GM19043 (cell line): ENCODE measurements at regions not wholly inside any gene's neighbourhood (a gene's known extent, or its start where the extent isn't known, plus 50 kb on each side); places are given as distances from the start of the nearest gene placed in this dataset.
"Not testable (repeated sequence)": the region's sequence is repeated elsewhere in the genome, so short reads cannot be mapped to it uniquely, and the experiment has no call there.

Experiments
- ATAC-seq: cut with Tn5 transposase; IDR thresholded peaks from one replicate; pipeline ENCODE4 v1.9.1; 2021; ENCODE audit warnings: low read depth; ENCODE audit not compliant: unreplicated experiment

DNA sequence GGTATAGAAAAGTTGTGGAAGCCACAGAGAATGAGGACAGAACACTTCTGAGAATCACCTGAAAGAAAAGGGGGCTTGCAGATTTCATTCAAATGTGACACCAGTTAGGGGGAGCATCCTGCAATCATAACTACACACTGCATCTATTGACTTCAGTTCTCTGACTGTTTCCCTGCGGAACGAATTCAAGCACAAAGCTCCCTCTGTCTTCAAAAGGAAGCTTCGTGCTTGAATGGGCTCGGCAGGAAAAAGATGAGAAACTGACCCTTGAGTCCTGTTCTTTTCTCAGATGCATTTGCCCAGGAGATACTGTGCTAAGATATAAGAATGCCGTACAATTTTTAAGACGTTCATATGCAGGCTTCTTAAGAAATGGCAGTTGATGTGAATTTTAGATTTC, 2000.4 kb upstream of the RAG2 start:
- ATAC-seq, result no peak

DNA sequence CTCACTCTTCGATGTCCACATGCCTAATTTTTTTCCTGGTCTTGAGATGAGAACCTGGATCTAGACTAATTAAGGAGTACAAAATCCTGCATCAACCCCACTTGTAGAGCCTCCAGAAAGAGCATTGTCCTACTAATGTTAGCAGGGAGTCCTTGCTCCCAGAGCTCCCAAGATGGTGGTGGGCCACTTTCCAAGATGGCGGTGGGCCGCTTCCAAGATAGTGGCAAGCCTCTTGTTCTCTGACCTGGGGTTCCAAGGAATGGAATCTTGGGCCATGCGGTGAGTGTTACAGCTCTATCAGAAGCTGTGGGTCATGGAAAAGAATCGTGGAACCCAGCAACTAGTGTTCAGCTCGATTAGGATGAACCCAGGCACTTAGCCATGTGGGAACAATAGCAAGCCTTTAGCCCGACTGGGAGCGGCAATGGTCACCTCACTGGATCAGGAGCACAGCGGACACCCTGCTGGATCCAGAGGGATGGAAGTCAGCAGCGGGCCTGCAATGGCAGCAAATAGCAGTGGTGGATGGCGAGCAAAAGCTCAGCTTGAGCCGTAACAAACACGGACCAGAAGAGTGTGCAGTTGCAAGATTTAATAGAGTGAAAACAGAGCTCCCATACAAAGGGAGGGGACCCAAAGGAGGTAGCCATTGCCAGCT, 1997.5 kb upstream of the RAG2 start:
- ATAC-seq, result not testable (repeated sequence)

DNA sequence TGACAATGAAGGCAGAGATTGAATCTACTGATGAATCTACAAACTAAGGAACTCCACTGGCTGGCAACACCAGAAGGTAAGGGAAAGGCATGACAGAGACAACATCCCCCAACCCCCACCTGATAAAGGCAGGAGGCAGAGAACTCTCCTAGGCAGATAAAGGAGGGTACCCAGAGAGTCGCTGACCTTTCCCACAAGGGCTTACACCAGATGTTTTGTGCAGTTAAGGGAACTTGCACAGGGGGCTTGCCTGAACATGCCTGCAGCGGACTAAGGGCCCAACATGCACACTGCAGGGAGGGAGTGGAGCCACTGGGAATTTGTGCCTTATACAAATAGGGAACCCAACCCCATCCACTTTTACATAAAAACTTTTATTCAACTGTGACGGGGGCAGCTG, 1996.9 kb upstream of the RAG2 start:
- no peak for ATAC-seq

DNA sequence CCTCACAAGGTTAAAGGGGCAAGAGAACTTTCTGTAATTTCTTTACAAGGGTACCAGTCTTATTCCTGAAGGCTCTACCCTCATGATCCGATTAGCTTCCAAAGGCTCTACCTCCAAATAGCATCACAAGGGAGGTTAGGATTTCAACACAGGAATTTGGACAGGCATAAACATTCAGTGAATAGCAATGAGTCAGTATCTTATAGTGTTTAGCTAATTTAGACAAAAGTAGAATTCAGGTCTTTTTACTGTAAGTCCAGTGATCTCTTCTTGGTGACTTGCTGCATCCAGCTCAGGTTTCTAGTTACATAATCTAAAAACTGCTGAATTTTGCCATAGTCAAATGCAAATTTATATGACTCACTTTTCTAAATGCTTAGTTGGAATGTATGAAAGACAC, 1995.6 kb upstream of the RAG2 start:
- ATAC-seq, result no peak

DNA sequence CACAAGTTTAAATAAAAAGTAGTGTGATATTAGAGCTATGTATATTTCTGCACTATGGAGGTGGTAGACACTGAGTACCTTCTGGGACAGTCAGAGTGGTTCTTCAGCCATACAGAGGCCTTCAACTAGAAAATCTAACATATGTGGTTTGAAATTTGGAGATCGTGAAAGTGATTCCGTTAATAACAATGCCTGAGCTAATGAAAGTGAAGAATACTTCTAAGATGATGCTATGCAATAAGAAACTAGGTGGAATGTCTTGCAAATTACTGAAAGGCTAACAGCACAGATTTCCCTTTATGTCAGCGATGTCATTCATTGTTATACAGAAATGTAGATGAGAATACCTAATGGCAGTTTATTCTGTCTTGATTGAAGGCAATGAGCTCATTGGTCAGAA, 1984.7 kb upstream of the RAG2 start:
- no peak for ATAC-seq

DNA sequence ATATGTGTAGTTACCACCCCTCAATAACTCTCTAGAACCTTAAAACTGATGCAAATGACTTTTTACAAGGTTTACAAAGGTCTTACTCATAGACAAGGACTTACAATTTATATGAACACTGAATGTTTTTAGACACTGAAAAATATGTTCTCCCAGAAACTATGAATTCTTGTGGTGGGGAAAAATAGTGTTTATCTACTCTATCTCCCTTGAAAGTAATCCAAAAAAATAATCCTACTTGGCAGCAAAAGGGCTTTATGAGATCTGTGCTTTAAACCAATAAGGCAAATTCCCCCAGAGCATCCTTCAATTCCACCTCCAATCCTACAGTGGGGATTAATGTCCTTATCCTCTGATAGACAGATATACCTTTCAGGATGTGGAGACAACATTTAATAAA, 1984.1 kb upstream of the RAG2 start:
- ATAC-seq, result no peak

DNA sequence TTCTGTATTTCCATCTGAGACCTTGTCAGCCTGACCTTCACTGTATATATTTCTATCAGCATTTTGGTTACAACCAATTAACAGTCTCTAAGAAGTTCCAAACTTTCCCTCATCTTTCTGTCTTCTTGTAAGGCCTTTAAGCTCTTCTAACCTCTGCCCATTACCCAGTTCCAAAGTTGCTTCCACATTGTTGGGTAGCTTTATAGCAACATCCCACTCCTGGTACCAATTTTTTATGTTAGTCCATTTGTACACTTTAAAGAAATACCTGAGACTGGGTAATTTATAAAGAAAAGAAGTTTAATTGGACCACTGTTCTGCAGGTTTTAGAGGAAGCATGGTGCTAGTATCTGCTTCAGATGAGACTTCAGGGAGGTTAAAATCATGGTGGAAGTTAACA, 1979.7 kb upstream of the RAG2 start:
- no peak for ATAC-seq

DNA sequence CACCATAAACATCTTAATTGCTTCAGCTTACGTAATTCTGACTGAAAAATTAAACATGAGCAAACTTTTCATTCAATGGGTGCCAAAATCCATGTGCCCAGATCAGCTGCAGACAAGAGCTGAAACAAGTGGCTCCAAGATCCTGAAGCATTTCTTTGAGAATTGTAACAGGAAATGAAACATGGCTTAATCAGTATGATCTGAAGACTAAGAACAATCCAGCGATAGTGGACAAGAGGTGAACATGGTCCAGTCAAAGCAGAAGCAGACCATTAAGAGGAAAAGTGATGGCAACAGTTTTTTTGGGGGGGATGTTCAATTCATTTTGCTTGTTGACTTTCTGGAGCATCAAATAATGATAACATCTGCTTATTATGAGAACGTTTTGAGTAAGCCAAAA, 1964.5 kb upstream of the RAG2 start:
- no peak for ATAC-seq

DNA sequence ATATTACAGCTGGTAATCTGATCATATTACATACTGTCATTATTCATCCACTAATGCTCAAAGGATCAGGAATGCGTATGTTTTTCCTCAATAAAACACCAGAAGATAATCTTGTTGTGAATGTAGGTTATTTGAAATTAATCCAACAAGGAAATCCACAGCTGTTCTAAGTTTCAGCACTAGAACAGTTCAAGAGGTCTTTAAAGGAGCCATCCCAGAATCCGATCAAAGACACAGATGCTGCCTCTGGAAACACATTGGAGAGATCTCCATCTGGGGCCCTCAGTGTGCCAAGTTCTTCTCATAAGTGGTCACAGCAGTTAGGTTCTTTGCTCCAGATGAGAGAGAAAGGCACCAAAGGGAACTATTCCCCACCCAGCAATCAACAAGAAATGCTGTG, 1955.1 kb upstream of the RAG2 start:
- no peak for ATAC-seq

DNA sequence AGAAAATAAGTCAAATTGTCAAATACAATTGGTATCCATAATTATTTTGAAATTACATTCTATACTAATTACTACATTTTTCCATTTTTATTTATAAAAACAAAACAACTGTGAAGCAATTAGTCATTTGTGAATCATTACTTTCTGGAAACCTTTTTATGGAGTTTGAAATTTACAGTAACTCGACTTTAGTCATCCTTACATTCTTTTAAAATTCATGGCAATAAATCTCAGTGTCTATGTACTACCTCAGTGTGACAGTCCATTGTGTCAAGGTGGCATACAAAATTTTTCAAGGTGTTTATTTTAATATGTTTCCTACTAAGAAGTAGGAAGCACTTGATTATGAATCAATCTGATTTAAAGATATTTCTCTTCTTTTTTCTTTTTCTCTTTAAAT, 1949.4 kb upstream of the RAG2 start:
- no peak for ATAC-seq

DNA sequence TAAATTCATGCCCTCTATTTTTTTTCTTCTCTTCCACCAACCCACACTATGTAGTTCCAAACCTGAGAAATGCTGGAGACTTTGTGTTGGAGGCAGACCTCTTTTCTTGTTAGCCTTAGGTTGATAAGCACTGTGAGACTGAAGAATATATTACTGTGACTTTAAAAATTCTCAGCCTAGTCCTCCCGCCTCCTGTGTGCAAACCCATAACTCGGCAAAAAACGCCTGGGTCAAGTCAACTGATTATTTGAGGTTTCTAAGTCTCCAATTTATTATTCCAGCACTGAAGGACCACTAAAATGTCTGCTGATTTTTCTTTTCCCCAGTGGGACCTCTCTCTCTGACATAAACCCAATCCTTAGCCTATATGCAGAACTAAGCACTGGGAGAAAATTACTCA, 1946.0 kb upstream of the RAG2 start:
- ATAC-seq, result no peak

DNA sequence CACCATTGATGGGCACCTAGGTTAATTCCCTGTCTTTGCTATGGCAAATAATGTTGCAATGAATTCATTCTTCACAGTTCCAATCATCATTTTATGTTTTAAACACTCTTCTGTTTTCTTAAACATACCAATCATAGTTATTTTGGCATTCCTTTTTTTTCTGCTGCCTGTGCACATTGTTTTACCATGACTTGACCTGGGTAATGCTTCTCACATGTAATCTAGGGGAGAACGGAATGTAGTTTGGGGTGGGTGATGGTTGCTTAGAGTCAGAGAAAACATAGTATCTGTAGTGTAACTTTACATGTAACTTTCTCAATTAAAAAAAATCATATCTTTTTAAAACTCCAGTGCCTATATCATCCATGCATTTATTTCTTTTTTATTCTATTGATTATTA, 1945.3 kb upstream of the RAG2 start:
- ATAC-seq, result no peak

DNA sequence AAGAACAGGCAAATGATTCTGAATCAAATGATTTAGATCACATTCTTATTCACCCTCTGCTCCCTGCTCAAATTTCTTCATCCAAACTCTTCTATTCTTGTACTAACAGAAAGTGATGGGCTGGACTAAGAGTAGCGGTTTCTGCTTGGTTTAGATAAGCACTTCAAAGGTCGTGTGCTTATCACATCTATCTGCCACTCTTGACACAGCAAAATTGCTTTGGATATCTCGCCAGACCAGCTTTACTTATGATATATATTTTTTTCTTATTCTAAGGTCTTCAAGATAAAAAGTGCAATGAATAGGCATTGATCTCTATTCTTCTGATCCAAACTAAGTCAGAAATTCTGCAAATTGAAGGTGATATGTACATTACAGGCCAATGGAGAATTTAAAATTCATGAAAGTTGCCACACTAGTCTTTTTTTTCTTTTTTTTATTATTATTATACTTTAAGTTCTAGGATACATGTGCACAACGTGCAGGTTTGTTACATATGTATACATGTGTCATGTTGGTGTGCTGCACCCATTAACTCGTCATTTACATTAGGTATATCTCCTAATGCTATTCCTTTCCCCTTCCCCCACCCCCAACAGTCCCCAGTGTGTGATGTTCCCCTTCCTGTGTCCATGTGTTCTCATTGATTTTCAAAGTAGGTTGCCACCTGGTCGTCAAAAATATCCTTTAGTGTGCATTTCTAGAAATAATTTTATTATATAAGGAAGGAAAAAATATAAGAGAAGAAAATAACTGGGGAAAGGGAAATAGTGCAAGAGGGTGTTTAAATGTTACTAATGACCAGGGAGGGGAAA, 1941.0 kb upstream of the RAG2 start:
- no peak for ATAC-seq

DNA sequence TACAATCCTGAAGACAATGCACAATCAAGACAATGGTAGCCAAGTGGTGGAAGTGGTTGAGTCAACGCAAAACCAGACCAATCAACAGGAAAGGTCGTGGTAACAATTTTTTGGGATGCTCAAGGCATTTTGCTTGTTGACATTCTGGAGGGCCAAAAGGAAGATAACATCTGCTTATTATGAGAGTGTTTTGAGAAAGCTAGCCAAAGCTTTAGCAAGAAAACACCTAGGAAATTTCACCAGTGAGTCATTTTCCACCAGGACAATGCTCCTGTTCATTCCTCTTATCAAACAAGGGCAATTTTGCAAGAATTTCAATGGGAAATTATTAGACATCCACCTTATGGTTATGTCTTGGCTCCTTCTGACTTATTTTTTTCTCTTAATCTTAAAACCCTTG, 1932.2 kb upstream of the RAG2 start:
- ATAC-seq, result no peak

DNA sequence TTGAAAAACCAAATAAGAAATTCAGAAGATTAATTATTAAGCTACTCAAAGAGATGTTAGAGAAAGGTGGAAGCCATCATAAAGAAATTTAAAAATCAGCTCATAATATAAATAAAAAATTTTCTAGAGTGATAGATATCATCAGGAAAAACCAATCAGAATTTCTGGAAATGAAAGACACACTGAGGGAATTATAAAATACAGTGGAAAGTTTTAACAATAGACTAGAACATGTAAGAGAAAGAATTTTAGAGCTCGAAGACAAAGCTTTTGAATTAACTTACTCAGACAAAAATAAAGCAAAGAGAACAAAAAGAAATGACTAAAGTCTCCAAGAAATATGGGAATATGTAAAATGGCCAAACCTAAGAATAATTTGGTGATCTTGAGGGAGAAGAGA, 1926.9 kb upstream of the RAG2 start:
- no peak for ATAC-seq

DNA sequence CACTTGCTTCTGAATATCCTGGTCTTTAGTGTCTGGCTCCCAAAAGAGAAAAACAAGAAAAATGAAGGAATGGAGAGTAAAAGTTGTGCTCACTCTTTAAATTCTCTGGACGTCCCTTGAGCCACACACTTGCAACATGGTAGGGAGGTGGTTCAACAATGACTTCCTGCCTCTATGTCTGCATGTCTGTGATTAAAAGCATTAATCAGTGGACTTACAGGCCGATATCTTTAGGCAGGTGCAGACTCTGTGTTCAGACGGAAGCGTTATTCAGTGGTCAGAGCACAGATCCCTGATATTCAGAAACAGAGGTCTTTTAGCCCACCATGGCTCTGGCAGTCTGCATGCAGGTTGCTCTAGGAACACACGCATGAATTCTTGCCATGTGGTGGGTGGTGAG, 1920.0 kb upstream of the RAG2 start:
- no peak for ATAC-seq

DNA sequence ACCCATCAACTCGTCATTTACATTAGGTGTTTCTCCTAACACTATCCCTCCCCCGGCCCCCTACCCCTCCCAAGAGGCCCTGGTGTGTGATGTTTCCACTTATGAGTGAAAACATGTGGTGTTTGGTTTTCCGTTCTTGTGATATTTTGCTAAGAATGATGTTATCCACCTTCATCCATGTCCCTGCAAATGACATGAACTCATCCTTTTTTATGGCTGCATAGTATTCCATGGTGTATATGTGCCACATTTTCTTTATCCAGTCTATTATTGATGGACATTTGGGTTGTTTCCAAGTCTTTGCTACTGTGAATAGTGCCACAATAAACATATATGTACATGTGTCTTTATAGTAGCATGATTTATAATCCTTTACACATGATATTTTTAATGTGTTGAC, 1914.8 kb upstream of the RAG2 start:
- not testable (repeated sequence) for ATAC-seq

DNA sequence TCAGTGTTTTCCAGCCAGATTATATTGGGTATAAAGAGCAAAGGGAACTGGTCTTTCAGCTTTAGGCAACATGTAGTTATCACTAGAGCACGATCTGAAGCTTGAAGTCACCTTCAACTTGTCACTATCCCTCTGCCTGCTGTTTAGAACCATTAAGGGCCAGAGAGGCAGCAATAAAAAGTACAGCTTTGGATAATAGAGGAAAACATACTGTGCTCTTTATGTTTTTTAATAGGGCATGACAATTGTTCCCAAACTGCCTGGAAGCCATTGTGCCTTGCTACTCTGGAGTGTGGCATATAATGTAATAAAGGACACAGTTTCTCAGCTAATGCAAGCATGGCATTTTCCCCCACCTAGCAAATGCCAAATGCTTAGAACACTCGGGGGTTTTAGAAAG, 1912.0 kb upstream of the RAG2 start:
- no peak for ATAC-seq

DNA sequence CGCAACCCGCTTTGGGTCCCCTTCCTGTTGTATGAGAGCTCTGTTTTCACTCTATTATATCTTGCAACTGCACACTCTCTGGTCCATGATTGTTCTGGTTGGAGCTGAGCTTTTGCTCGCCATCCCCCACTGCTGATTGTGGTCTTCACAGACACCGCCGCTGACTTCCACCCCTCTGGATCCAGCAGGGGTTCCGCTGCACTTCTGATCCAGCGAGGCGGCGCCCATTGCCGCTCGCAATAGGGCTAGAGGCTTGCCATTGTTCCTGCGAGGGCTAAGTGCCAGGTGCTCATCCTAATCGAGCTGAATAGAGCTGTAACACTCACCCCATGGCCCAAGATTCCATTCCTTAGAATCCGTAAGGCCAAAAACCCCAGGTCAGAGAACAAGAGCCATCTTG, 1905.8 kb upstream of the RAG2 start:
- no peak for ATAC-seq

DNA sequence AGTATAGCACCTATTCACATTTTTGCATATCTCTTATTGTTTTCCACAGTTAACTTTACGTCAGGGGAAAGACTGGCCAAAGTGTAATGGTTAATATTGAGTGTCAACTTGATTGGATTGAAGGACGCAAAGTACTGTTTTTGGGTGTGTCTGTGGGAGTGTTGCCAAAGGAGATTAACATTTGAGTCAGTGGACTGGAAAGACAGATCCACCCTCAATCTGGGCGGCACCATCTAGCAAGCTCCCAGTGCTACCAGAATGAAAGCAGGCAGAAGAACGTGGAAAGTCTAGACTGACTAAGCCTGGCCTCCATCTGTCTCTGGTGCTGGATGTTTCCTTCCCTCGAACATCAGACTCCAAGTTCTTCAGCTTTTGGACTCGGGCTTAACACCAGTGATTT, 1900.7 kb upstream of the RAG2 start:
- ATAC-seq, result no peak

DNA sequence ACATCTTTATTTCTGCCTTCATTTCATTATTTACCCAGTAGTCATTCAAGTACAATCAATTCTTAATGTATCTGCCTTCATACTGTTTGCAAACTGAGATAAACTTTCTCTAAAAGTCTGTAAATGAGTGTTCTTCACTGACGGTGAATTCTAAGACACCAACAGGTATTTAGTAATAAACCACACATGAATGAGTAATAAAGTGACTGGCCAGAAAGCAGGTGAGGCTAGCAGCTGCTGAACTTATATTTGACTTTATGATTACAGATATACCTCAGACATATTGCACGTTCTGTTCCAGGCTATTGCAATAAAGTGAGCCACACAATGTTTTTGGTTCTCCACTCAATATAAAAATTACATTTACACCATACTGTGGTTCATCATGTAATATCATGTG, 1894.0 kb upstream of the RAG2 start:
- no peak for ATAC-seq

DNA sequence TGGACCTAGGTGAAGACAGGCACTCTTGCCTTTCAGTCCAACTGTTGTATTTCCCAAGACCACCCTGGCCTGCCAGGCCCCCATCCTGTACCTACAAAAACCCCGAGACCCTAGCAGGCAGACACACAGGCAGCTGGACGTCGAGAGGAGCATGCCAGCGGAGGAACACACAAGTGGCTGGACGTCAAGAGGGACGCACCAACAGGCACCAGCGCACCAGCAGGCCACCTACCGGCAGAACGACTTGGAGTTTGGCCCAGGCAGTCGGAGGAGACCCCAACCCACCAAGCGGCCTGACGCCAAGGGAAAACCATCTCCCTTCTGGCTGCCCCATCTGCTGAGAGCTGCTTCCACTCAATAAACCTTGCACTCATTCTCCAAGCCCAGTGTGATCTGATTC, 1883.4 kb upstream of the RAG2 start:
- ATAC-seq, result no peak
